Stimulated activated CD8-positive, alpha-beta memory T cell treated with anti-CD3 and anti-CD28 coated beads, Interleukin-2, amount 100 ng/mL, for 1 hour (primary cell): ENCODE measurements at regions not wholly inside any gene's neighbourhood (a gene's known extent, or its start where the extent isn't known, plus 50 kb on each side); places are given as distances from the start of the nearest gene placed in this dataset.
"Not testable (repeated sequence)": the region's sequence is repeated elsewhere in the genome, so short reads cannot be mapped to it uniquely, and the experiment has no call there.

Experiments
- DNase-seq, 2 donors: peaks; one replicate each; pipeline ENCODE4 v3.0.0-alpha.2; 2020; ENCODE audit warnings: low read depth in 2 of 2

- DNase-seq = no peak
Observed at GRCh38 chr15:95681836-95682544, 648.5 kb upstream of the NR2F2 start.

- DNase-seq = no peak
Observed at GRCh38 chr15:95684126-95684525, 646.4 kb upstream of the NR2F2 start.

GRCh38 chr15:95684693-95685115 is 645.8 kb upstream of the NR2F2 start:
- no peak for DNase-seq

GRCh38 chr15:95687061-95687460 is 643.4 kb upstream of the NR2F2 start:
- DNase-seq = no peak

- no peak for DNase-seq
Observed at GRCh38 chr15:95687686-95688085, 642.8 kb upstream of the NR2F2 start.

- no peak for DNase-seq
Observed at GRCh38 chr15:95690631-95691340, 639.7 kb upstream of the NR2F2 start.

GRCh38 chr15:95693917-95694316 is 636.6 kb upstream of the NR2F2 start:
- no peak for DNase-seq

GRCh38 chr15:95698230-95698629 is 632.3 kb upstream of the NR2F2 start:
- no peak for DNase-seq

- DNase-seq = no peak
Observed at GRCh38 chr15:95698951-95699350, 631.5 kb upstream of the NR2F2 start.

GRCh38 chr15:95699578-95699977 is 630.9 kb upstream of the NR2F2 start:
- no peak for DNase-seq

- not testable (repeated sequence) for DNase-seq
Observed at GRCh38 chr15:95700692-95701091, 629.8 kb upstream of the NR2F2 start.

- no peak for DNase-seq
Observed at GRCh38 chr15:95701410-95701809, 629.1 kb upstream of the NR2F2 start.

GRCh38 chr15:95709959-95710695 is 620.4 kb upstream of the NR2F2 start:
- no peak for DNase-seq

GRCh38 chr15:95712785-95713184 is 617.7 kb upstream of the NR2F2 start:
- DNase-seq = no peak

- no peak for DNase-seq
Observed at GRCh38 chr15:95713324-95713723, 617.2 kb upstream of the NR2F2 start.

GRCh38 chr15:95715116-95715903 is 615.2 kb upstream of the NR2F2 start:
- DNase-seq = no peak

- DNase-seq = no peak
Observed at GRCh38 chr15:95715906-95716656, 614.4 kb upstream of the NR2F2 start.

GRCh38 chr15:95716708-95717107 is 613.8 kb upstream of the NR2F2 start:
- DNase-seq = no peak

GRCh38 chr15:95718441-95718840 is 612.1 kb upstream of the NR2F2 start:
- no peak for DNase-seq

- DNase-seq = no peak
Observed at GRCh38 chr15:95724908-95725633, 605.4 kb upstream of the NR2F2 start.
